Immature natural killer cell (primary cell): ENCODE measurements at regions not wholly inside any gene's neighbourhood (a gene's known extent, or its start where the extent isn't known, plus 50 kb on each side); places are given as distances from the start of the nearest gene placed in this dataset.

ENCODE experiments used
- DNase-seq, 3 donors: peaks; one replicate each; pipeline ENCODE4 v3.0.0; 2022; ENCODE audit warnings: mixed read lengths in 1 of 3
- H3K27ac Mint-ChIP-seq, 6 donors: one replicate each; pipeline ENCODE4 v1.8.0; 2020; ENCODE audit warnings: mixed read lengths in 6 of 6, mild to moderate bottlenecking in 5 of 6, inconsistent platforms in 4 of 6, moderate library complexity in 3 of 6
- H3K27me3 Mint-ChIP-seq, 3 donors: one replicate each; pipeline ENCODE4 v1.8.0; 2020 to 2021; ENCODE audit warnings: low read depth in 3 of 3, mild to moderate bottlenecking in 3 of 3, mixed read lengths in 3 of 3, moderate library complexity in 3 of 3, inconsistent platforms in 1 of 3
- H3K36me3 Mint-ChIP-seq, 3 donors: one replicate each; pipeline ENCODE4 v1.8.0; 2020; ENCODE audit warnings: mixed read lengths in 3 of 3, inconsistent platforms in 2 of 3, mild to moderate bottlenecking in 2 of 3
- H3K4me1 Mint-ChIP-seq, 2 donors: one replicate each; pipeline ENCODE4 v1.8.0; 2020; ENCODE audit warnings: inconsistent platforms in 2 of 2, mild to moderate bottlenecking in 2 of 2, mixed read lengths in 2 of 2, moderate library complexity in 1 of 2
- H3K4me3 Mint-ChIP-seq, 5 donors: one replicate each; pipeline ENCODE4 v1.8.0; 2020; ENCODE audit warnings: mild to moderate bottlenecking in 5 of 5, mixed read lengths in 5 of 5, inconsistent platforms in 3 of 5, moderate library complexity in 3 of 5
- H3K9me3 Mint-ChIP-seq, 6 donors: one replicate each; pipeline ENCODE4 v1.8.0; 2020; ENCODE audit warnings: mild to moderate bottlenecking in 6 of 6, mixed read lengths in 6 of 6, inconsistent platforms in 4 of 6, moderate library complexity in 3 of 6

DNA sequence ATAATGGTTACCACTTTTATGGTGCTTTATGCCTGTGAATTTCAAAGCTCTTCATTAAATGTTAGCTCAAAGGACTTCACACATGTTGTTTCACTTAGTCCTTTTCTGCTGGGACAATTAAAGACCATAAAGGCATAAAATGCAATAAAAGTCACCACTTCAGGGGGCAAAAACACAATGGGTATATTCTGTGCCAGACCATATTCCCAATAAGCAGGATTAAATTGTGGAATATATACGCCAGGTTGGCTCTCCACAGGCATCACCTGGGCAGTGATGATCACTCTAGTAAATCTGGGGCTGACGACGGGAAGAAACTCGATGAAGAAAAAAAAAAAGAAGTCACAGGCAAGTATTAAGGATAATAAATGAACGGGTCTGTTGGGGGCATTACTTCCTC is 370.2 kb upstream of the CNTN4 start:
- no peaks in the 10 kb centered on the region for H3K4me1 Mint-ChIP-seq
- H3K27ac Mint-ChIP-seq: no peak overlapping the region
- no peaks in the 10 kb centered on the region for H3K36me3 Mint-ChIP-seq
- peaks cover 0 to 3% (median 0%) of the 10 kb centered on the region in 3 donors for H3K27me3 Mint-ChIP-seq
- DNase-seq: no peak
- H3K4me3 Mint-ChIP-seq: no peak overlapping the region
- H3K9me3 Mint-ChIP-seq: peaks cover 16 to 51% (median 19%) of the 10 kb centered on the region in 6 donors

GRCh38 chr3:1734494-1735122 is 364.1 kb upstream of the CNTN4 start:
- H3K27me3 Mint-ChIP-seq: peaks cover 0 to 4% (median 0%) of the 10 kb centered on the region in 3 donors
- no peak overlapping the region for H3K4me3 Mint-ChIP-seq
- no peaks in the 10 kb centered on the region for H3K36me3 Mint-ChIP-seq
- H3K4me1 Mint-ChIP-seq: no peaks in the 10 kb centered on the region
- no peak overlapping the region for H3K27ac Mint-ChIP-seq
- H3K9me3 Mint-ChIP-seq: peaks cover 14 to 49% (median 25%) of the 10 kb centered on the region in 6 donors
- DNase-seq: no peak

DNA sequence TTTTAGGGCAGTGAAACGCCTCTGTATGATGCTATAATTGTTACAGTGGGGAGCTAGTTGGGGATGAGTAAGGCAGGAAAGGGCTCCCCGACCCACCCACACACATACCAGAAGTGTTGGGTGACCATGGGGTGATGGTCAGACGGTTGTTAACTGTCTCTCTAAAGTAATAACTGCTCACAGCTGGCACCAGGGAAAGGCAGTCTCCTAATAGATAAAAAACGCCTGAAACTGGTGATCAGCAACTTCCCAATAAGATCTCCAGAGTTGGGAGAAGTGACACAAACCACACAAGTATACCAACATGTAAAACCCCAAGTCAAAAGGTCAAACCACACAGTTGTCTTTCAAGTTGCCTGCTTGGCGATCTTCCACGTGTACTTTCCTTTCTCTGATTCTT is 346.5 kb upstream of the CNTN4 start:
- no peaks in the 10 kb centered on the region for H3K4me1 Mint-ChIP-seq
- H3K27ac Mint-ChIP-seq: no peak overlapping the region
- no peak for DNase-seq
- H3K36me3 Mint-ChIP-seq: no peaks in the 10 kb centered on the region
- no peak overlapping the region for H3K4me3 Mint-ChIP-seq
- H3K9me3 Mint-ChIP-seq: peaks cover 0 to 34% (median 14%) of the 10 kb centered on the region in 6 donors
- peaks cover 0 to 2% (median 0%) of the 10 kb centered on the region in 3 donors for H3K27me3 Mint-ChIP-seq

GRCh38 chr3:1766384-1766783 is 332.3 kb upstream of the CNTN4 start:
- Mint-ChIP-seq H3K4me1 (no peaks in the 10 kb centered on the region), H3K27me3 (no peaks in the 10 kb centered on the region), H3K4me3 (no peak overlapping the region), H3K9me3 (peaks cover 3 to 29% (median 10%) of the 10 kb centered on the region in 6 donors), H3K36me3 (no peaks in the 10 kb centered on the region), H3K27ac (no peak overlapping the region)
- DNase-seq: no peak

GRCh38 chr3:1773679-1774078 is 325.0 kb upstream of the CNTN4 start:
- Mint-ChIP-seq H3K27ac (no peak overlapping the region), H3K4me1 (no peaks in the 10 kb centered on the region), H3K9me3 (peaks cover 2 to 53% (median 19%) of the 10 kb centered on the region in 6 donors), H3K27me3 (peaks cover 0 to 2% (median 0%) of the 10 kb centered on the region in 3 donors), H3K36me3 (peaks cover 0 to 8% (median 0%) of the 10 kb centered on the region in 3 donors), H3K4me3 (no peak overlapping the region)
- no peak for DNase-seq

DNA sequence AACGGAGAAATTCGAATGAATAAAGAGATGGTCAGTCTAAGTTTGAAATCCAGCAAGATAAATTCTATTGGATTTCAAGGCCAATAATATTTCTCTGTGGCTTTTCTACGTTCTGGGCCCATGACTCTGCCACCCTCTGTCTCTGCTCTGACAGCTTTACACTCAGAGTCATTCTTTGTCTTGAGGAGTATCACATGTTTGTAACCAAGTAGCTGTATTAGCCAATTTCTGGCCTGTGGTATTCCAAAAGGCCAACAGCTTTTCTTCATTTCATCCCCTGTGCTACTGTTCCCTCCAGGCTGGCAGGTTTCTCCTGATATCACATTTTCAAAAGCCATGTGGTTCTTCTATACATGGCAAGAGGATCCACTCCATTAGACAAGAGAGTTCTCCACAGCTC is 324.1 kb upstream of the CNTN4 start:
- H3K27ac Mint-ChIP-seq: no peak overlapping the region
- H3K4me1 Mint-ChIP-seq: no peaks in the 10 kb centered on the region
- DNase-seq: no peak
- no peak overlapping the region for H3K4me3 Mint-ChIP-seq
- peaks cover 0 to 2% (median 2%) of the 10 kb centered on the region in 3 donors for H3K27me3 Mint-ChIP-seq
- H3K36me3 Mint-ChIP-seq: peaks cover 0 to 8% (median 0%) of the 10 kb centered on the region in 3 donors
- peaks cover 2 to 47% (median 20%) of the 10 kb centered on the region in 6 donors for H3K9me3 Mint-ChIP-seq

DNA sequence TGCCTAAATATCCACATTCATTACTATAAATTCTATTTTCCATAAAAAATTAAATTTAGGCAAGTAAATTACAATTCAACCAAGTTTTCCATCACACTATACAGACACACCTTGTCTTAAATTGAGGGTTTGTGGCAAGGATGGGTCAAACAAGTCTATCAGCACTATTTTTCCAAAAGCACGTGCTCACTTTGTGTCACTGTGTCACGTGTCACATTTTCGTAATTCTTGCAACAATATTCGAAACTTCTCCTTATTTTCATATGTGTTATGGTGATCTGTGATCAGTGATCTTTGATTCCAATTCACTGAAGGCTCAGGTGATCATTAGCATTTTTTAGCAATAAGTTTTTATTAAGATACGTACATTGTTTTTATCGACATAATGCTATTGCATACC is 323.3 kb upstream of the CNTN4 start:
- Mint-ChIP-seq H3K27me3 (peaks cover 0 to 2% (median 2%) of the 10 kb centered on the region in 3 donors), H3K27ac (no peak overlapping the region), H3K4me1 (no peaks in the 10 kb centered on the region), H3K36me3 (peaks cover 0 to 8% (median 0%) of the 10 kb centered on the region in 3 donors), H3K9me3 (peaks cover 2 to 47% (median 17%) of the 10 kb centered on the region in 6 donors), H3K4me3 (no peak overlapping the region)
- DNase-seq: no peak

GRCh38 chr3:1783995-1784394 is 314.7 kb upstream of the CNTN4 start:
- Mint-ChIP-seq H3K36me3 (peaks cover 0 to 3% (median 0%) of the 10 kb centered on the region in 3 donors), H3K27ac (no peak overlapping the region), H3K4me1 (no peaks in the 10 kb centered on the region), H3K9me3 (peaks cover 2 to 44% (median 11%) of the 10 kb centered on the region in 6 donors), H3K27me3 (peaks cover 0 to under 1% (median 0%) of the 10 kb centered on the region in 3 donors), H3K4me3 (no peak overlapping the region)
- DNase-seq: no peak

- H3K36me3 Mint-ChIP-seq: peaks cover 0 to 9% (median 0%) of the 10 kb centered on the region in 3 donors
- H3K27ac Mint-ChIP-seq: peak overlapping the region in 1 of 6 donors; percentile 15
- H3K4me3 Mint-ChIP-seq: no peak overlapping the region
- no peaks in the 10 kb centered on the region for H3K4me1 Mint-ChIP-seq
- H3K27me3 Mint-ChIP-seq: no peaks in the 10 kb centered on the region
- no peak for DNase-seq
- H3K9me3 Mint-ChIP-seq: peaks cover 7 to 42% (median 14%) of the 10 kb centered on the region in 6 donors
These were observed 311.6 kb upstream of the CNTN4 start for GRCh38 chr3:1787094-1787493.

DNA sequence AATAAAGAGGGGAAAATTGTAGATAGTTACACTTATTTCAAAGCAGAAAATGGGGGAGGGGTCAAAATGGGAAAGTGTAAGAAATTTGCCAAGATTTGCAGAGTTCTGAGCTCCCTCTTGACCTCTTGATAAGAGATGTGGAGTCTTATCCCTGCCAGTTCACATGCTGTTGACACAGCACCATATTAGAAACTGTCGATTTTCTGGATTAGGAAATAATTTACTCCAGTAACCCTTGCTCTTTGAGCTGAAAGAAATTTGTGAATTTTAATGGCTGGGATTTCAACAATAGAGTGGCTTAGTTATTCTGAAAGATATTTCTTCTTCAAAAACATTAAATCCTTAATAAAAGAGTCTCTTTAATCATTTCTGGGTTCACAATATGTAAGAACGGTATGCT is 306.2 kb upstream of the CNTN4 start:
- Mint-ChIP-seq H3K27me3 (peaks cover 0 to 2% (median 0%) of the 10 kb centered on the region in 3 donors), H3K4me1 (no peaks in the 10 kb centered on the region), H3K36me3 (peaks cover 0 to 6% (median 0%) of the 10 kb centered on the region in 3 donors), H3K9me3 (peaks cover 9 to 31% (median 12%) of the 10 kb centered on the region in 6 donors), H3K4me3 (no peak overlapping the region), H3K27ac (no peak overlapping the region)
- DNase-seq: no peak

DNA sequence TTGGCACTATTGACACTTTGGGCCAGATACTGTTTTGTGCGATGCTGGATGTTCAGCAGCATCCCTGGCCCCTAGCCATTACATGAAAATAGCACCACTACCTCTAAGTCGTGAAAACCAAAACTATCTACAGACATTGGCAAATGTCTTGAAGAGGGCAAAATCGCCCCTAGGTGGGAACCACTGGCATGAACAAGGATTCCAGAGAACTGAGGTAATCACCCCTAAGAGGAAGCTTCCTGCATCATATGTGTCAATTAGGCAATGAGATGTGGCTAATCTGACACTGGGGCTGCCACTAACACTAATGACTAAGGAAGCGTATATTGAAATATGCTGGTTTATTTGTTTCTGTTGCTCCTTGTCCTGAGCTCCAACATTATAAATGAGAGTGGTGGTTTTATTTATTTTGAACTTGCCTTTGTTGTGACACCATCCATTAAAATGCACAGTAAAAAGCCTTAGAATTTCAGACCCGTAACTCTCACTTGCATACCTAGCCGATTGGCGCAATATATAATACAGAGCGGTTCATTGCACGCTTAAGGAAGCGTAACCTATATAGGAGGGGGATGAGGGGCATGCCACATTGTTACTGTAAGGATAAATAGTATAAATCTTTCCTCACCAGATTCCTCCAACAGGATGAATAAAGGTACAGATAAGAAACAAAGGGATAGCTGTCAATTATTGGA is 299.8 kb upstream of the CNTN4 start:
- Mint-ChIP-seq H3K4me1 (no peaks in the 10 kb centered on the region), H3K4me3 (no peak overlapping the region), H3K36me3 (no peaks in the 10 kb centered on the region), H3K27me3 (peaks cover 0 to under 1% (median 0%) of the 10 kb centered on the region in 3 donors), H3K27ac (no peak overlapping the region), H3K9me3 (peaks cover 9 to 34% (median 15%) of the 10 kb centered on the region in 6 donors)
- DNase-seq: no peak

- no peak overlapping the region for H3K4me3 Mint-ChIP-seq
- no peaks in the 10 kb centered on the region for H3K4me1 Mint-ChIP-seq
- no peak for DNase-seq
- H3K27me3 Mint-ChIP-seq: peaks cover 0 to 1% (median 0%) of the 10 kb centered on the region in 3 donors
- peaks cover 0 to 4% (median 0%) of the 10 kb centered on the region in 3 donors for H3K36me3 Mint-ChIP-seq
- H3K9me3 Mint-ChIP-seq: peaks cover 0 to 64% (median 39%) of the 10 kb centered on the region in 6 donors
- H3K27ac Mint-ChIP-seq: no peak overlapping the region
These were observed 293.3 kb upstream of the CNTN4 start for GRCh38 chr3:1805331-1805730.

- Mint-ChIP-seq H3K27me3 (peaks cover 0 to 1% (median 0%) of the 10 kb centered on the region in 3 donors), H3K4me1 (no peaks in the 10 kb centered on the region), H3K4me3 (no peak overlapping the region), H3K9me3 (peaks cover 2 to 58% (median 36%) of the 10 kb centered on the region in 6 donors), H3K27ac (no peak overlapping the region), H3K36me3 (peaks cover 0 to 4% (median 0%) of the 10 kb centered on the region in 3 donors)
- no peak for DNase-seq
These were observed 290.1 kb upstream of the CNTN4 start for GRCh38 chr3:1808590-1808989.

DNA sequence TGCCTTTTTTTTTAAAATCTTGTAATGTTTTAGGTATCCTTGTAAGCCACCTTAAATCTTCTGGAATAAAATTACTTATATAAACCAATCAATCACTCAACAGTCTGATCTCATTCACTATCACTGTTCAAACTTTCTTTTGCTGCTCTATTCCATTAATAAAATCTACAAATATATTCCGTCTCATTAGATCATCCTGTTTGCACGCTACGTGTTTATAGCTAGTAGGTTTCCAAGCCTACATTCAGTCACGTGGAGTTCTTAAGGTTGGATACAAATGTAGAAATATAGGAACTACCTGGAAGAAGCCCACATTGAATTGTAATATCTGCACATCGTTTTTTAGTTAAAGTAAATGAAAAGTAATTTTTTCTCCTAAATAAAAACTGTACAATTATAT is 274.8 kb upstream of the CNTN4 start:
- Mint-ChIP-seq H3K27me3 (peaks cover 0 to 1% (median 0%) of the 10 kb centered on the region in 3 donors), H3K27ac (no peak overlapping the region), H3K4me3 (no peak overlapping the region), H3K9me3 (peaks cover 4 to 46% (median 21%) of the 10 kb centered on the region in 6 donors), H3K36me3 (no peaks in the 10 kb centered on the region), H3K4me1 (no peaks in the 10 kb centered on the region)
- no peak for DNase-seq
